ENCODE measurements at regions not wholly inside any gene's neighbourhood (a gene's known extent, or its start where the extent isn't known, plus 50 kb on each side); places are given as distances from the start of the nearest gene placed in this dataset.

DNA sequence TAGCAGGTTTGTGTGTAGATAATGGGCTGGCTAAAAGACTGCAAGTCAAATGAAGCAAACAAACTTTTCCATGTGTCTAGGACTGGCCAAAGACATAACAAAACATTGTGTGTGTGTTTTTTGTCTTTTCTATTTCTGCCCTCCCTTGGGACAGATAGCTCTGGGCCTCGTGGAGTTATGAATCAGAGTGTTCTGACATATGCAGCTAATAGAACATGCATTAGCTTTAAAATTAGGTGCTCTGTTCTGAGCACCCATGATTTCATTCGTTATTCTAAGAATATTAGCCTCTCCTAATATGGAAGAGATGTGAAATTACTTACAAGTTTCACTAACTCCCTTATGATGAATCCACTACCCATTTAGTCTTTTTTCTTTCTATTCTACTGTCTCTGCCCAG is 367.3 kb upstream of the PAPPA start:
- no peak overlapping the region for H3K4me3 Mint-ChIP-seq
- H3K36me3 Mint-ChIP-seq (ENCODE audit: low read depth) = no peaks in the 10 kb centered on the region
- H3K27me3 Mint-ChIP-seq (ENCODE audit: insufficient read depth) = no peaks in the 10 kb centered on the region
- H3K4me1 ChIP-seq (ENCODE audit: control insufficient read depth, insufficient read depth, low read length) = no peaks in the 10 kb centered on the region
- no peak overlapping the region for H3K27ac ChIP-seq (ENCODE audit: low read depth, low read length)
- H3K36me3 ChIP-seq (ENCODE audit: control insufficient read depth, insufficient read depth, low read length) = no peaks in the 10 kb centered on the region
- TF ChIP-seq, protein P1, sequence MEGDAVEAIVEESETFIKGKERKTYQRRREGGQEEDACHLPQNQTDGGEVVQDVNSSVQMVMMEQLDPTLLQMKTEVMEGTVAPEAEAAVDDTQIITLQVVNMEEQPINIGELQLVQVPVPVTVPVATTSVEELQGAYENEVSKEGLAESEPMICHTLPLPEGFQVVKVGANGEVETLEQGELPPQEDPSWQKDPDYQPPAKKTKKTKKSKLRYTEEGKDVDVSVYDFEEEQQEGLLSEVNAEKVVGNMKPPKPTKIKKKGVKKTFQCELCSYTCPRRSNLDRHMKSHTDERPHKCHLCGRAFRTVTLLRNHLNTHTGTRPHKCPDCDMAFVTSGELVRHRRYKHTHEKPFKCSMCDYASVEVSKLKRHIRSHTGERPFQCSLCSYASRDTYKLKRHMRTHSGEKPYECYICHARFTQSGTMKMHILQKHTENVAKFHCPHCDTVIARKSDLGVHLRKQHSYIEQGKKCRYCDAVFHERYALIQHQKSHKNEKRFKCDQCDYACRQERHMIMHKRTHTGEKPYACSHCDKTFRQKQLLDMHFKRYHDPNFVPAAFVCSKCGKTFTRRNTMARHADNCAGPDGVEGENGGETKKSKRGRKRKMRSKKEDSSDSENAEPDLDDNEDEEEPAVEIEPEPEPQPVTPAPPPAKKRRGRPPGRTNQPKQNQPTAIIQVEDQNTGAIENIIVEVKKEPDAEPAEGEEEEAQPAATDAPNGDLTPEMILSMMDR (conservative IDR thresholded peaks at IDR 0.05) = no peak
- H3K9me3 Mint-ChIP-seq = peaks cover 12% of the 10 kb centered on the region
- DNase-seq = no peak
- no peaks in the 10 kb centered on the region for H3K9me3 ChIP-seq (ENCODE audit: control insufficient read depth, low read length)
- H3K4me1 Mint-ChIP-seq = no peaks in the 10 kb centered on the region
- WGBS, 2 experiments (ENCODE audit: insufficient coverage in 1 of 2, insufficient read length in 1 of 2) = 83 to 87% methylated on average over 2 of the region's 2 CpGs
- no peak overlapping the region for H3K4me3 ChIP-seq (ENCODE audit: low read length)
- no peak overlapping the region for H3K27ac Mint-ChIP-seq
- H3K27me3 ChIP-seq (ENCODE audit: control insufficient read depth, insufficient read depth, low read length, poor library complexity, severe bottlenecking) = no peaks in the 10 kb centered on the region
- no peak overlapping the region for H3K9ac ChIP-seq (ENCODE audit: extremely low read depth, low read length, poor library complexity, severe bottlenecking)

DNA sequence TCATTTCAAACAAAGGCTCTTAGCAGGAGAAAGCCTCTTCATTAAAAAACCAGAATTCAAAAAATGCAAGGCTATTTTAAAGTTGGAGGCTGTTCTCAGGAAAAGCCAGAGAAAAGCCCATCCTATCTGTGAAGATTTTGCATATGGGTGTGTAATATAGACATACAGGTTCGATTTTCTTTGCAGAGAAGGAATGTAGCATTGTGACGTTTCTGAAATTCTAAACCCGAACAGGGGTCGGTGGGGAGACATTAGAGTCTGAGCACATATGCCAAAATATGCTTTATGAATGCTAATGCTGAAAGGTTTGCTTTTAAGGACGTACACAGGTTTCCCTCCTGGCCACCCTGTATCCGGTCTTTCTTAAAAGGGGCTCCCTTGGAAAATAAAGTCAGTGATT is 363.1 kb upstream of the PAPPA start:
- no peak overlapping the region for H3K9ac ChIP-seq (ENCODE audit: extremely low read depth, low read length, poor library complexity, severe bottlenecking)
- no peak for DNase-seq
- H3K9me3 ChIP-seq (ENCODE audit: control insufficient read depth, low read length) = no peaks in the 10 kb centered on the region
- Mint-ChIP-seq H3K9me3 (no peaks in the 10 kb centered on the region), H3K4me1 (no peaks in the 10 kb centered on the region), H3K27me3 (ENCODE audit: insufficient read depth) (no peaks in the 10 kb centered on the region), H3K27ac (no peak overlapping the region), H3K36me3 (ENCODE audit: low read depth) (no peaks in the 10 kb centered on the region), H3K4me3 (no peak overlapping the region)
- no peaks in the 10 kb centered on the region for H3K36me3 ChIP-seq (ENCODE audit: control insufficient read depth, insufficient read depth, low read length)
- 91 to 92% methylated on average over 5 to 6 of the region's 6 CpGs for WGBS, 2 experiments (ENCODE audit: insufficient coverage in 1 of 2, insufficient read length in 1 of 2)
- H3K27ac ChIP-seq (ENCODE audit: low read depth, low read length) = no peak overlapping the region
- no peaks in the 10 kb centered on the region for H3K4me1 ChIP-seq (ENCODE audit: control insufficient read depth, insufficient read depth, low read length)
- TF ChIP-seq, protein P1 (conservative IDR thresholded peaks at IDR 0.05) = no peak
- H3K27me3 ChIP-seq (ENCODE audit: control insufficient read depth, insufficient read depth, low read length, poor library complexity, severe bottlenecking) = no peaks in the 10 kb centered on the region
- no peak overlapping the region for H3K4me3 ChIP-seq (ENCODE audit: low read length)

DNA sequence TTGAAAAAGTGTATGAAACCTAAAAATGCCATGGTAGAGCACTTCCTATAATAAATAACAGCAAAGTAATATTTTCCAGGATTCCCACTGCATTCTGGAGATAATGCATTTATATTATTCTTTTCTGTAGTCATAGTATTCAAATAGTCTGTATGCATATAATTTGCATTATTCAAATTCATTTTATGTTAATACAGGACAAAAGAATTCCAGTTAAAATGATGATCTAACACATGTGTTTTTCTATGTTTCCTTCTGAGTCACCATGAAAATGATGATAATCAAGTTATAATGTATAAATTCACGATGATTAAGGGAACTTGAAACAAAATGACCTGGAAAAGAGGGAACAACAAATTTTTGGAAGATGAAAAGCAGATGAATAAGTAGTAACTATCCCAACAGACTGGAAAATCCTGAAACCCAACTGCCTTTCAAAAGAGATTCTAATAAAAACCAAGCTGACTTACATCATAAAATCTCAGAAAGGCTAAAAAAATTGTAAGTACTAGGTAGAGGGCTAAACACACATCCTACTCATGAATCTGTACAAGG is 358.6 kb upstream of the PAPPA start:
- Mint-ChIP-seq H3K36me3 (ENCODE audit: low read depth) (no peaks in the 10 kb centered on the region), H3K9me3 (no peaks in the 10 kb centered on the region), H3K4me1 (no peaks in the 10 kb centered on the region), H3K27me3 (ENCODE audit: insufficient read depth) (no peaks in the 10 kb centered on the region), H3K4me3 (no peak overlapping the region), H3K27ac (no peak overlapping the region)
- Histone ChIP-seq H3K27me3 (ENCODE audit: control insufficient read depth, insufficient read depth, low read length, poor library complexity, severe bottlenecking) (no peaks in the 10 kb centered on the region), H3K27ac (ENCODE audit: low read depth, low read length) (no peak overlapping the region), H3K9ac (ENCODE audit: extremely low read depth, low read length, poor library complexity, severe bottlenecking) (no peak overlapping the region), H3K4me3 (ENCODE audit: low read length) (no peak overlapping the region), H3K4me1 (ENCODE audit: control insufficient read depth, insufficient read depth, low read length) (no peaks in the 10 kb centered on the region), H3K36me3 (ENCODE audit: control insufficient read depth, insufficient read depth, low read length) (no peaks in the 10 kb centered on the region), H3K9me3 (ENCODE audit: control insufficient read depth, low read length) (no peaks in the 10 kb centered on the region)
- WGBS, 2 experiments (ENCODE audit: insufficient coverage in 1 of 2, insufficient read length in 1 of 2) = 93 to 100% methylated on average over 1 of the region's 1 CpG
- no peak for DNase-seq
- TF ChIP-seq, protein P1 (conservative IDR thresholded peaks at IDR 0.05) = no peak

Measured in endodermal cell (in vitro differentiated cells).